Upper lobe of left lung (tissue), 6 donors: ENCODE measurements at regions not wholly inside any gene's neighbourhood (a gene's known extent, or its start where the extent isn't known, plus 50 kb on each side); places are given as distances from the start of the nearest gene placed in this dataset.
A peak's percentile ranks its signal among the peaks of the same experiment; 100 is the strongest.

Experiments used
- ATAC-seq, 2 donors: fragments of 200-7000 bp; cut with Tn5 transposase; one replicate each; pipeline ENCODE4 v1.9.1; 2022; ENCODE audit warnings: mild to moderate bottlenecking in 2 of 2, moderate library complexity in 2 of 2; ENCODE audit not compliant: low FRiP score in 2 of 2
- DNase-seq, 2 donors: peaks; one replicate each; pipeline ENCODE4 v3.0.0-alpha.2; 2019 to 2020
- H3K27ac ChIP-seq, 4 donors: fragments of 200-600 bp; sonication (generic); one replicate each; pipeline ENCODE4 v1.5.1; 2016 to 2019
- H3K27me3 ChIP-seq, 4 donors: fragments of 200-600 bp; sonication (generic); one replicate each; pipeline ENCODE4 v1.5.1; 2017 to 2019
- H3K36me3 ChIP-seq, 4 donors: fragments of 200-600 bp; sonication (generic); one replicate each; pipeline ENCODE4 v1.5.1; 2016 to 2019
- H3K4me1 ChIP-seq, 4 donors: fragments of 200-600 bp; sonication (generic); one replicate each; pipeline ENCODE4 v1.5.1; 2018 to 2019
- H3K4me3 ChIP-seq, 4 donors: fragments of 200-600 bp; sonication (generic); one replicate each; pipeline ENCODE4 v1.5.1; 2017 to 2019; ENCODE audit warnings: mild to moderate bottlenecking in 2 of 4, moderate library complexity in 1 of 4
- H3K9me3 ChIP-seq, 4 donors: fragments of 200-600 bp; sonication (generic); one replicate each; pipeline ENCODE4 v1.5.1; 2018 to 2019
- CTCF ChIP-seq, 6 experiments: fragments of 450-650 bp in 4 of 6; fragments of 200-600 bp in 2 of 6; sonication (generic) in 2 of 6; IDR thresholded peaks; one replicate each; pipeline ENCODE4 v1.5.1; 2016 to 2019; ENCODE audit warnings: antibody characterized with exemption in 6 of 6
- EP300 ChIP-seq, 4 donors: sonication (generic); formaldehyde crosslinking; IDR thresholded peaks; one replicate each; pipeline ENCODE4 v1.5.1; 2017; ENCODE audit warnings: antibody characterized with exemption in 4 of 4, control low read depth in 2 of 4
- POLR2A ChIP-seq, 4 donors: fragments of 450-650 bp; IDR thresholded peaks; one replicate each; pipeline ENCODE4 v1.5.1; 2016 to 2017; ENCODE audit warnings: antibody characterized with exemption in 4 of 4, mild to moderate bottlenecking in 2 of 4
- POLR2AphosphoS5 ChIP-seq, 2 donors: sonication (generic); formaldehyde crosslinking; IDR thresholded peaks; one replicate each; pipeline ENCODE4 v1.5.1; 2017; ENCODE audit warnings: antibody characterized with exemption in 2 of 2
- WGBS, 2 donors: methylation state at CpG; one replicate each; pipeline ENCODE4 v1.1.5; 2017 to 2018; 5-methylcytosine and 5-hydroxymethylcytosine counted together
- donor health status: DM: no; HTN: no; CAD: no; lungs with moderate emphysema.
- donor health status: DM: no; HTN: yes; CAD: no; lungs with severe emphysema.

GRCh38 chr1:185419718-185420117 is 102.7 kb upstream of the IVNS1ABP start:
- no peaks in the 10 kb centered on the region for H3K9me3 ChIP-seq
- H3K4me1 ChIP-seq, result no peaks in the 10 kb centered on the region
- no peak overlapping the region for H3K4me3 ChIP-seq
- DNase-seq, result no peak
- no peaks in the 10 kb centered on the region for H3K27me3 ChIP-seq
- WGBS, 2 donors, result 88 to 91% methylated on average over 3 of the region's 3 CpGs
- peak overlapping the region in 2 of 4 donors; percentile 7 to 74 for H3K27ac ChIP-seq
- no peaks in the 10 kb centered on the region for H3K36me3 ChIP-seq
- no peak for ATAC-seq
- TF ChIP-seq CTCF (IDR thresholded peaks at IDR 0.05), result no peak
- no peak for TF ChIP-seq POLR2AphosphoS5 (IDR thresholded peaks at IDR 0.05)
- TF ChIP-seq POLR2A (IDR thresholded peaks at IDR 0.05), result no peak
- no peak for TF ChIP-seq EP300 (IDR thresholded peaks at IDR 0.05)

- DNase-seq, result no peak
- Histone ChIP-seq H3K9me3 (no peaks in the 10 kb centered on the region), H3K4me1 (no peaks in the 10 kb centered on the region), H3K36me3 (no peaks in the 10 kb centered on the region), H3K27ac (no peak overlapping the region), H3K4me3 (no peak overlapping the region), H3K27me3 (no peaks in the 10 kb centered on the region)
- no peak for ATAC-seq
- TF ChIP-seq CTCF (IDR thresholded peaks at IDR 0.05) (no peak), EP300 (IDR thresholded peaks at IDR 0.05) (no peak), POLR2AphosphoS5 (IDR thresholded peaks at IDR 0.05) (no peak), POLR2A (IDR thresholded peaks at IDR 0.05) (no peak)
- 89 to 92% methylated on average over 1 of the region's 1 CpG for WGBS, 2 donors
Observed at GRCh38 chr1:185418472-185418871, 101.4 kb upstream of the IVNS1ABP start.

- Histone ChIP-seq H3K9me3 (no peaks in the 10 kb centered on the region), H3K27me3 (no peaks in the 10 kb centered on the region), H3K4me3 (no peak overlapping the region), H3K36me3 (no peaks in the 10 kb centered on the region), H3K27ac (no peak overlapping the region), H3K4me1 (no peaks in the 10 kb centered on the region)
- peak in 1 of 2 donors; percentile 40 for DNase-seq
- TF ChIP-seq POLR2AphosphoS5 (IDR thresholded peaks at IDR 0.05), result no peak
- TF ChIP-seq CTCF (IDR thresholded peaks at IDR 0.05), result no peak
- no peak for TF ChIP-seq EP300 (IDR thresholded peaks at IDR 0.05)
- no peak for TF ChIP-seq POLR2A (IDR thresholded peaks at IDR 0.05)
- WGBS, 2 donors, result 75 to 83% methylated on average over 7 of the region's 7 CpGs
- ATAC-seq, result no peak
Observed at GRCh38 chr1:185412385-185413087, 95.5 kb upstream of the IVNS1ABP start.

- 40 to 52% methylated on average over 1 of the region's 1 CpG for WGBS, 2 donors
Observed at GRCh38 chr1:185409763-185410528, 92.9 kb upstream of the IVNS1ABP start.

More at GRCh38 chr1:185409763-185410528, 92.9 kb upstream of the IVNS1ABP start:
- Histone ChIP-seq H3K36me3 (no peaks in the 10 kb centered on the region), H3K4me1 (peaks cover 0 to 3% (median 0%) of the 10 kb centered on the region in 4 donors), H3K4me3 (no peak overlapping the region), H3K9me3 (no peaks in the 10 kb centered on the region), H3K27ac (no peak overlapping the region), H3K27me3 (no peaks in the 10 kb centered on the region)
- ATAC-seq (no peak), DNase-seq (no peak)
- no peak for TF ChIP-seq EP300 (IDR thresholded peaks at IDR 0.05)
- no peak for TF ChIP-seq CTCF (IDR thresholded peaks at IDR 0.05)
- TF ChIP-seq POLR2AphosphoS5 (IDR thresholded peaks at IDR 0.05), result no peak
- TF ChIP-seq POLR2A (IDR thresholded peaks at IDR 0.05), result no peak
